MM.1S (cell line): ENCODE measurements at regions not wholly inside any gene's neighbourhood (a gene's known extent, or its start where the extent isn't known, plus 50 kb on each side); places are given as distances from the start of the nearest gene placed in this dataset.

ENCODE experiments used
- DNase-seq: peaks from one replicate; pipeline ENCODE4 v3.0.0-alpha.2; 2015
- H2AFZ ChIP-seq: fragments of 300-600 bp; sonication (generic); 2 replicates; pipeline ENCODE4 v1.6.0; 2016; ENCODE audit warnings: antibody characterized with exemption, low read length
- H3F3A ChIP-seq: fragments of 300-600 bp; sonication (generic); 2 replicates; pipeline ENCODE4 v1.6.1; 2016; ENCODE audit warnings: mild to moderate bottlenecking, antibody characterized with exemption, low read length, moderate library complexity, mixed read lengths; ENCODE audit not compliant: insufficient read depth
- H3K27ac ChIP-seq: fragments of 300-600 bp; sonication (generic); 2 replicates; pipeline ENCODE4 v1.5.1; 2016; ENCODE audit warnings: mild to moderate bottlenecking, low read length
- H3K27me3 ChIP-seq: fragments of 300-600 bp; sonication (generic); replicated peaks from 2 replicates; pipeline ENCODE4 v1.6.0; 2016; ENCODE audit warnings: low read length; ENCODE audit not compliant: insufficient read depth
- H3K36me3 ChIP-seq: fragments of 300-600 bp; sonication (generic); replicated peaks from 2 replicates; pipeline ENCODE4 v1.6.1; 2016; ENCODE audit warnings: mild to moderate bottlenecking, low read length, mixed read lengths; ENCODE audit not compliant: insufficient read depth
- H3K4me1 ChIP-seq: fragments of 300-600 bp; sonication (generic); 2 replicates; pipeline ENCODE4 v1.6.1; 2016; ENCODE audit warnings: low read length, mixed read lengths
- H3K4me2 ChIP-seq: fragments of 300-600 bp; sonication (generic); 2 replicates; pipeline ENCODE4 v1.6.0; 2016; ENCODE audit warnings: low read depth, low read length
- H3K4me3 ChIP-seq: fragments of 300-600 bp; sonication (generic); 2 replicates; pipeline ENCODE4 v1.5.1; 2016; ENCODE audit warnings: low read length, mixed read lengths
- H3K79me2 ChIP-seq: fragments of 300-600 bp; sonication (generic); 2 replicates; pipeline ENCODE4 v1.6.1; 2016; ENCODE audit warnings: mixed run types, low read length, mixed read lengths
- H3K9ac ChIP-seq: fragments of 300-600 bp; sonication (generic); 2 replicates; pipeline ENCODE4 v1.6.1; 2016; ENCODE audit warnings: low read length, mixed read lengths
- H3K9me2 ChIP-seq: fragments of 300-600 bp; sonication (generic); replicated peaks from 2 replicates; pipeline ENCODE4 v1.6.1; 2016; ENCODE audit warnings: mild to moderate bottlenecking, low read length, mixed read lengths; ENCODE audit not compliant: insufficient read depth
- H3K9me3 ChIP-seq: fragments of 300-600 bp; sonication (generic); replicated peaks from 2 replicates; pipeline ENCODE4 v1.6.1; 2016; ENCODE audit warnings: mild to moderate bottlenecking, low read length, mixed read lengths; ENCODE audit not compliant: insufficient read depth
- H4K20me1 ChIP-seq: fragments of 300-600 bp; sonication (generic); 2 replicates; pipeline ENCODE4 v1.6.1; 2016; ENCODE audit warnings: mild to moderate bottlenecking, low read length, moderate library complexity, mixed read lengths; ENCODE audit not compliant: insufficient read depth
- EZH2 ChIP-seq: fragments of 300-600 bp; sonication (generic); optimal IDR thresholded peaks from 2 replicates; pipeline ENCODE3; 2017; ENCODE audit warnings: low read depth, mild to moderate bottlenecking, antibody characterized with exemption, low read length, mixed read lengths
- EZH2phosphoT487 ChIP-seq: fragments of 300-600 bp; sonication (generic); IDR thresholded peaks from 2 replicates; pipeline ENCODE4 v1.6.1; 2018; ENCODE audit warnings: antibody characterized with exemption, low read length
- TF ChIP-seq, protein P1 (sequence below): fragments of 300-600 bp; sonication (generic); IDR thresholded peaks from 2 replicates; pipeline ENCODE4 v1.5.1; 2016; ENCODE audit warnings: antibody characterized with exemption, low read length, mixed read lengths

- Histone ChIP-seq H2AFZ (no peak overlapping the region), H3K9me2 (no peaks in the 10 kb centered on the region), H3F3A (no peaks in the 10 kb centered on the region), H3K4me3 (no peak overlapping the region), H3K27me3 (no peaks in the 10 kb centered on the region), H3K27ac (no peak overlapping the region), H3K4me1 (no peaks in the 10 kb centered on the region), H3K4me2 (no peak overlapping the region), H4K20me1 (no peaks in the 10 kb centered on the region), H3K9ac (no peak overlapping the region), H3K9me3 (no peaks in the 10 kb centered on the region), H3K79me2 (no peaks in the 10 kb centered on the region), H3K36me3 (no peaks in the 10 kb centered on the region)
- TF ChIP-seq EZH2phosphoT487 (no peak), EZH2 (no peak)
- TF ChIP-seq, protein P1, sequence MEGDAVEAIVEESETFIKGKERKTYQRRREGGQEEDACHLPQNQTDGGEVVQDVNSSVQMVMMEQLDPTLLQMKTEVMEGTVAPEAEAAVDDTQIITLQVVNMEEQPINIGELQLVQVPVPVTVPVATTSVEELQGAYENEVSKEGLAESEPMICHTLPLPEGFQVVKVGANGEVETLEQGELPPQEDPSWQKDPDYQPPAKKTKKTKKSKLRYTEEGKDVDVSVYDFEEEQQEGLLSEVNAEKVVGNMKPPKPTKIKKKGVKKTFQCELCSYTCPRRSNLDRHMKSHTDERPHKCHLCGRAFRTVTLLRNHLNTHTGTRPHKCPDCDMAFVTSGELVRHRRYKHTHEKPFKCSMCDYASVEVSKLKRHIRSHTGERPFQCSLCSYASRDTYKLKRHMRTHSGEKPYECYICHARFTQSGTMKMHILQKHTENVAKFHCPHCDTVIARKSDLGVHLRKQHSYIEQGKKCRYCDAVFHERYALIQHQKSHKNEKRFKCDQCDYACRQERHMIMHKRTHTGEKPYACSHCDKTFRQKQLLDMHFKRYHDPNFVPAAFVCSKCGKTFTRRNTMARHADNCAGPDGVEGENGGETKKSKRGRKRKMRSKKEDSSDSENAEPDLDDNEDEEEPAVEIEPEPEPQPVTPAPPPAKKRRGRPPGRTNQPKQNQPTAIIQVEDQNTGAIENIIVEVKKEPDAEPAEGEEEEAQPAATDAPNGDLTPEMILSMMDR = no peak
- DNase-seq = no peak
Measured at GRCh38 chr13:89966524-89966923, 1381.0 kb upstream of the MIR17HG start.

DNA sequence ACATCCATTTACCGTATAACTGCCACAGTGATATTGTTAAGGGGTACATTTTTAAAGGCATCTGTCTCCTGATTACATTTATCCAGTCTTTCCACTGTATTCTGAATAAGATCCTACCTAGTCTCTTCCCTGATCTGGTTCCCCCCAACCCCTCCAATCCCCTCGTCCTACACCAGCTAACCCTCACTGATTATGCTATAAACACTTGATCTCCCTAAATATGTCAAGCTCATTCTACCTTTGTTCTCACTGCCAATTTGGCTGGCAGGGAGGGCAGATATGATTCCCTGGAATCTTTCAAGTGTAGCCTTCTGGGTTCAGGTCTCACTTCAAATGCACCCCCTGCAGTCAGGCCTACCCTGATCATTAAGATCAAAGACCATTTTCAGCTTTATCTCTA, 1379.8 kb upstream of the MIR17HG start:
- Histone ChIP-seq H3K4me1 (no peaks in the 10 kb centered on the region), H3F3A (no peaks in the 10 kb centered on the region), H3K79me2 (no peaks in the 10 kb centered on the region), H2AFZ (no peak overlapping the region), H3K4me3 (no peak overlapping the region), H3K9me2 (no peaks in the 10 kb centered on the region), H4K20me1 (no peaks in the 10 kb centered on the region), H3K9ac (no peak overlapping the region), H3K27ac (no peak overlapping the region), H3K4me2 (no peak overlapping the region), H3K27me3 (no peaks in the 10 kb centered on the region), H3K36me3 (no peaks in the 10 kb centered on the region), H3K9me3 (no peaks in the 10 kb centered on the region)
- no peak for DNase-seq
- TF ChIP-seq EZH2phosphoT487 (no peak), EZH2 (no peak)
- TF ChIP-seq, protein P1 = no peak

- H3K4me2 ChIP-seq = no peak overlapping the region
- TF ChIP-seq EZH2phosphoT487 (no peak), EZH2 (no peak)
- TF ChIP-seq, protein P1 = no peak
- no peaks in the 10 kb centered on the region for H3K27me3 ChIP-seq
- no peak for DNase-seq
- no peaks in the 10 kb centered on the region for H3K4me1 ChIP-seq
- no peak overlapping the region for H3K27ac ChIP-seq
- no peak overlapping the region for H3K9ac ChIP-seq
- H4K20me1 ChIP-seq = no peaks in the 10 kb centered on the region
- H3K36me3 ChIP-seq = no peaks in the 10 kb centered on the region
- no peaks in the 10 kb centered on the region for H3F3A ChIP-seq
- no peaks in the 10 kb centered on the region for H3K9me2 ChIP-seq
- H3K79me2 ChIP-seq = no peaks in the 10 kb centered on the region
- H3K4me3 ChIP-seq = no peak overlapping the region
- no peaks in the 10 kb centered on the region for H3K9me3 ChIP-seq
- no peak overlapping the region for H2AFZ ChIP-seq
Measured at GRCh38 chr13:89968470-89968869, 1379.0 kb upstream of the MIR17HG start.
